ENCODE measurements at regions not wholly inside any gene's neighbourhood (a gene's known extent, or its start where the extent isn't known, plus 50 kb on each side); places are given as distances from the start of the nearest gene placed in this dataset.

DNA sequence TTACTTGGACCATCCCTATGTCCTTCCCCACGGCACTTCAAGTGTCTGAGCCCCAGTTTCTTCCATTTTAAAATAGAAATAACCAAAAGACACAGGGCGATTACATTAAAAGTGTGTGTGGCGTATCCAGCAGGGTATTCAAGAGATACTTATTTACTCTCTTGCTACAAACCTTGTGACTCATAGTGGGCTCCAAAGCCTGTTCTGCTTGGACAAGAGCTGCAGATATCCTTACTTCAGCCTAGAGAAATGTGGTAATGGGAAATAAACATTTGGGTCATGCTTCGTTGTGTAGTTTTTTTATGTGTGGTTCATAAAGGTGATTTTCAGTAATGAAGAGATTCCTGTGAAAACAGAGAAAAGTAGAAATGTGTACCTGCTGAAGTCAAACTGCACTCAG lies 288.9 kb upstream of the CDH11 start:
- TF ChIP-seq, protein P1, sequence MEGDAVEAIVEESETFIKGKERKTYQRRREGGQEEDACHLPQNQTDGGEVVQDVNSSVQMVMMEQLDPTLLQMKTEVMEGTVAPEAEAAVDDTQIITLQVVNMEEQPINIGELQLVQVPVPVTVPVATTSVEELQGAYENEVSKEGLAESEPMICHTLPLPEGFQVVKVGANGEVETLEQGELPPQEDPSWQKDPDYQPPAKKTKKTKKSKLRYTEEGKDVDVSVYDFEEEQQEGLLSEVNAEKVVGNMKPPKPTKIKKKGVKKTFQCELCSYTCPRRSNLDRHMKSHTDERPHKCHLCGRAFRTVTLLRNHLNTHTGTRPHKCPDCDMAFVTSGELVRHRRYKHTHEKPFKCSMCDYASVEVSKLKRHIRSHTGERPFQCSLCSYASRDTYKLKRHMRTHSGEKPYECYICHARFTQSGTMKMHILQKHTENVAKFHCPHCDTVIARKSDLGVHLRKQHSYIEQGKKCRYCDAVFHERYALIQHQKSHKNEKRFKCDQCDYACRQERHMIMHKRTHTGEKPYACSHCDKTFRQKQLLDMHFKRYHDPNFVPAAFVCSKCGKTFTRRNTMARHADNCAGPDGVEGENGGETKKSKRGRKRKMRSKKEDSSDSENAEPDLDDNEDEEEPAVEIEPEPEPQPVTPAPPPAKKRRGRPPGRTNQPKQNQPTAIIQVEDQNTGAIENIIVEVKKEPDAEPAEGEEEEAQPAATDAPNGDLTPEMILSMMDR (IDR thresholded peaks at IDR 0.05): no peak
- TF ChIP-seq EP300 (IDR thresholded peaks at IDR 0.05) (no peak), POLR2A (IDR thresholded peaks at IDR 0.05; ENCODE audit: low read depth) (no peak), POLR2AphosphoS5 (IDR thresholded peaks at IDR 0.05) (no peak)
